Naive thymus-derived CD4-positive, alpha-beta T cell (primary cell): ENCODE measurements at regions not wholly inside any gene's neighbourhood (a gene's known extent, or its start where the extent isn't known, plus 50 kb on each side); places are given as distances from the start of the nearest gene placed in this dataset.

Source experiments
- ATAC-seq: fragments of 150-1000 bp; cut with Tn5 transposase; 2 replicates; pipeline ENCODE4 v1.10.0; 2021; ENCODE audit warnings: mild to moderate bottlenecking, moderate library complexity
- CTCF ChIA-PET: fragments of 350-600 bp; sonication (Branson Sonifier 250); formaldehyde crosslinking; loops from one replicate; lab custom pipeline; 2021; ENCODE audit warnings: antibody characterized with exemption; lab: Charles Lee
- POLR2A ChIA-PET: fragments of 350-600 bp; sonication (Branson Sonifier 250); formaldehyde crosslinking; loops from one replicate; lab custom pipeline; 2021; ENCODE audit warnings: antibody characterized with exemption, inconsistent platforms; lab: Charles Lee
- DNase-seq, 9 donors: peaks; one replicate each; pipeline versions ENCODE4 v3.0.0 to v3.0.0-alpha.2; 2020 to 2022; ENCODE audit warnings: mixed read lengths in 1 of 9
- H3K27ac ChIP-seq: one replicate; pipeline ENCODE4 v1.7.0; 2013; ENCODE audit warnings: mild to moderate bottlenecking, low read depth, low read length, moderate library complexity
- H3K27me3 ChIP-seq, 2 donors: one replicate each; pipeline ENCODE4 v1.7.0; 2013; ENCODE audit warnings: low read length in 2 of 2, mild to moderate bottlenecking in 2 of 2, moderate library complexity in 2 of 2; ENCODE audit not compliant: control insufficient read depth in 2 of 2, insufficient read depth in 2 of 2
- H3K36me3 ChIP-seq, 3 experiments: 1 replicate in 2 of 3; 2 replicates in 1 of 3; pipeline ENCODE4 v1.7.0; 2013; ENCODE audit warnings: low read length in 3 of 3, mild to moderate bottlenecking in 3 of 3, moderate library complexity in 1 of 3; ENCODE audit not compliant: insufficient read depth in 3 of 3, control insufficient read depth in 2 of 3
- H3K4me1 ChIP-seq, 2 donors: one replicate each; pipeline ENCODE4 v1.7.0; 2013; ENCODE audit warnings: low read length in 2 of 2, mild to moderate bottlenecking in 2 of 2, moderate library complexity in 1 of 2; ENCODE audit not compliant: control insufficient read depth in 2 of 2, insufficient read depth in 2 of 2
- H3K4me3 ChIP-seq: 2 replicates; pipeline ENCODE4 v1.7.0; 2013; ENCODE audit warnings: mild to moderate bottlenecking, low read length
- H3K9me3 ChIP-seq, 3 experiments: 1 replicate in 2 of 3; 2 replicates in 1 of 3; pipeline ENCODE4 v1.7.0; 2013; ENCODE audit warnings: low read length in 3 of 3; ENCODE audit not compliant: control insufficient read depth in 2 of 3
- H3K27ac Mint-ChIP-seq, 9 donors: one replicate each; pipeline ENCODE4 v1.8.0; 2020 to 2022; ENCODE audit warnings: mixed read lengths in 9 of 9, mild to moderate bottlenecking in 8 of 9, moderate library complexity in 5 of 9, inconsistent platforms in 2 of 9
- H3K27me3 Mint-ChIP-seq, 5 donors: one replicate each; pipeline ENCODE4 v1.8.0; 2021 to 2022; ENCODE audit warnings: mixed read lengths in 5 of 5, mild to moderate bottlenecking in 1 of 5
- H3K36me3 Mint-ChIP-seq, 5 donors: one replicate each; pipeline ENCODE4 v1.8.0; 2020 to 2022; ENCODE audit warnings: mixed read lengths in 5 of 5, mild to moderate bottlenecking in 3 of 5, inconsistent platforms in 1 of 5
- H3K4me1 Mint-ChIP-seq, 7 donors: one replicate each; pipeline ENCODE4 v1.8.0; 2020 to 2022; ENCODE audit warnings: mixed read lengths in 7 of 7, mild to moderate bottlenecking in 3 of 7, inconsistent platforms in 1 of 7
- H3K4me3 Mint-ChIP-seq, 10 donors: one replicate each; pipeline ENCODE4 v1.8.0; 2020 to 2022; ENCODE audit warnings: mild to moderate bottlenecking in 10 of 10, mixed read lengths in 10 of 10, moderate library complexity in 6 of 10, inconsistent platforms in 2 of 10
- H3K9me3 Mint-ChIP-seq, 11 donors: one replicate each; pipeline ENCODE4 v1.8.0; 2020 to 2022; ENCODE audit warnings: mixed read lengths in 11 of 11, mild to moderate bottlenecking in 4 of 11, inconsistent platforms in 1 of 11, moderate library complexity in 1 of 11
- intact Hi-C, 2 donors: fragments of 100-400 bp; cut with micrococcal nuclease; formaldehyde crosslinking; loops; one replicate each; pipeline ENCODE4 v1.15.1; 2023

DNA sequence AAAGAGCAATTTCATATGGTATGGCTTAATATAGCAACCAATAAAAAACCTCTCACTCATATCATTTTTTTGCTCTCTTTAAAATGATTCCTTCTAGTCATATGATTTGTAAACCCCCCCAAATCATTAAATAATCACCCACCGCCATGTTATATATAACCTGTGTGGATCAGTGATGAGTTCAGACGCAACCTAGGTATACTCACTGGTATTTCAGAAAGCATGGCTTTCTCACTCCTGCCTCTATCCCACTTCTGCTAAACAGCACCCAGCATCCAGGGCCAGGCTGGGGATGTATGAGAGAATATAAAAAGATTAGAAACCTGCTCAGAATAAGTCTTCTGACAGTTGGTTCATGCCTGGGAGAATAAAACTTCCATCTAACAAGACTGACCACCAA lies 172.3 kb upstream of the PRICKLE2 start:
- Histone ChIP-seq H3K4me1 (no peaks in the 10 kb centered on the region), H3K36me3 (no peaks in the 10 kb centered on the region), H3K27me3 (no peaks in the 10 kb centered on the region), H3K9me3 (no peaks in the 10 kb centered on the region), H3K4me3 (no peak overlapping the region), H3K27ac (no peak overlapping the region)
- ChIA-PET POLR2A (no interaction called here), CTCF (no interaction called here)
- no peaks in the 10 kb centered on the region for H3K36me3 Mint-ChIP-seq
- no peaks in the 10 kb centered on the region for H3K9me3 Mint-ChIP-seq
- H3K4me3 Mint-ChIP-seq: no peak overlapping the region
- intact Hi-C loops: no loop called here
- peak overlapping the region in 1 of 9 donors; percentile 40 for H3K27ac Mint-ChIP-seq
- H3K4me1 Mint-ChIP-seq: peaks cover 0 to 2% (median 0%) of the 10 kb centered on the region in 7 donors
- H3K27me3 Mint-ChIP-seq: peaks cover 0 to 5% (median 0%) of the 10 kb centered on the region in 5 donors
- ATAC-seq (no peak), DNase-seq (no peak)

DNA sequence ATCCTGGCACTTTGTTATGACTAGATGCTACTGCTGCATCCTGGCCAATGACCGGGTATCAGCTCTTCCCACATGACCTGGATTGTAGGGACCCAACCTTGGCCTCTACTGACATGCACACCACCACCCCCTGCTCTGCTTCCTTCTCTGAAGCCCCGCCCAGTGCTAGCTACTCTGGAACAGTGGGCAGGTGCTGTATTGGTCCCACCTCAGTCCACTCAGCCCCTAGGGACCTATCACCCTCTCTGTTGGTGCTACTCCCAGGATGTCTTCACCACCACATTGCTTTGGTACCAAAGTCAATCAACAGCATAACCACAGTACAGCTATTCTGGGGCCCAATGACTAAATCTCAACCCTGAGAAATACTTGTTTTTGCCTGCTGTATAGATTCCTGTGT lies 170.2 kb upstream of the PRICKLE2 start:
- ATAC-seq: no peak
- peaks cover 0 to 2% (median 0%) of the 10 kb centered on the region in 7 donors for H3K4me1 Mint-ChIP-seq
- ChIA-PET POLR2A (no interaction called here), CTCF (no interaction called here)
- peaks cover 0 to 14% (median 0%) of the 10 kb centered on the region in 5 donors for H3K27me3 Mint-ChIP-seq
- H3K9me3 Mint-ChIP-seq: no peaks in the 10 kb centered on the region
- H3K36me3 ChIP-seq: no peaks in the 10 kb centered on the region
- no peak overlapping the region for H3K27ac Mint-ChIP-seq
- no peaks in the 10 kb centered on the region for H3K9me3 ChIP-seq
- no peak overlapping the region for H3K4me3 ChIP-seq
- no peaks in the 10 kb centered on the region for H3K36me3 Mint-ChIP-seq
- DNase-seq: no peak
- no peaks in the 10 kb centered on the region for H3K27me3 ChIP-seq
- no peak overlapping the region for H3K27ac ChIP-seq
- no peak overlapping the region for H3K4me3 Mint-ChIP-seq
- intact Hi-C loops: no loop called here
- H3K4me1 ChIP-seq: no peaks in the 10 kb centered on the region

DNA sequence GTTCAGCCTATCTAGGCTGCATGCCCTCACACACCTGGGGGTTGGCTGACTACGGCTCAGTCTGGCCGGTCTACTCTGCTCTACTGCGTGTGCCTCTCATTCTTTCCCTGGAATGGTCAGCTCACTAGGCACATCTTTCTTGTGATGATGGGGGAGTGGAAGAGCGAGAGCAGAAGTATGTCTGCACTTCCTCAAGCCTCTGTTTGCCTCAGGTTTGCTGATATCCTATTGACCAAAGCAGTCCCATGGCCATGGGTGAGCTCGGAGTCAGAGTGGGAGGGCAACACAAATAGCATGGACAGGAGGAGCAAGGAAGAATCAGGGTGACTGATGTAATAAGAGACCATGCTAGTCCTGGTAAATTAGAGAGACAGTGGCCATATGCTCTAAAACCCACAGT lies 167.9 kb upstream of the PRICKLE2 start:
- ChIA-PET CTCF (no interaction called here), POLR2A (no interaction called here)
- Mint-ChIP-seq H3K27me3 (peaks cover 0 to 16% (median 0%) of the 10 kb centered on the region in 5 donors), H3K36me3 (no peaks in the 10 kb centered on the region), H3K4me1 (peaks cover 0 to 2% (median 0%) of the 10 kb centered on the region in 7 donors), H3K9me3 (no peaks in the 10 kb centered on the region), H3K27ac (no peak overlapping the region), H3K4me3 (no peak overlapping the region)
- H3K9me3 ChIP-seq: no peaks in the 10 kb centered on the region
- H3K4me3 ChIP-seq: no peak overlapping the region
- H3K36me3 ChIP-seq: no peaks in the 10 kb centered on the region
- H3K27ac ChIP-seq: no peak overlapping the region
- ATAC-seq: no peak
- no peaks in the 10 kb centered on the region for H3K4me1 ChIP-seq
- no peaks in the 10 kb centered on the region for H3K27me3 ChIP-seq
- DNase-seq: no peak
- intact Hi-C loops: no loop called here

DNA sequence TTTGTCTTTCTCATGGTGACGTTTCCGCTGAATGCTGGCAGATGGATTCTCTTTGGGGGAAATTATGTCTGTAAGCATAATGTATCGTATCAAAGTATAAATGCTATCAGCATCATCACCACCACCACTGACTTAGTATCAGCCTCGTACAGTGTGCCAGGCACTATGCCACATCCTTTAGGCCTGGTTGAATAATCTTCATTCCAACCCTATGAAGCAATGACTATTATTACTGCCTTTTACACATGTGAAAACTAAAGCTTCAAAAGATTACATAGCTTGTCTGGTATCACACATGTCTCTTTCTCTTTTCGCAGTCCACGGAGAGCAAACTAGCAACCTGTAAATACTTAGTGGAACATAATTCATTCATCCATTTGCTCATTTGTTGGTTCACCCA lies 166.7 kb upstream of the PRICKLE2 start:
- H3K4me1 ChIP-seq: no peaks in the 10 kb centered on the region
- no peak overlapping the region for H3K4me3 Mint-ChIP-seq
- H3K9me3 Mint-ChIP-seq: no peaks in the 10 kb centered on the region
- peaks cover 0 to 2% (median 0%) of the 10 kb centered on the region in 7 donors for H3K4me1 Mint-ChIP-seq
- H3K36me3 ChIP-seq: no peaks in the 10 kb centered on the region
- no peaks in the 10 kb centered on the region for H3K36me3 Mint-ChIP-seq
- CTCF ChIA-PET: no interaction called here
- no peaks in the 10 kb centered on the region for H3K9me3 ChIP-seq
- no peak for DNase-seq
- no peak overlapping the region for H3K27ac Mint-ChIP-seq
- H3K27me3 Mint-ChIP-seq: peaks cover 0 to 16% (median 5%) of the 10 kb centered on the region in 5 donors
- H3K27ac ChIP-seq: no peak overlapping the region
- no peaks in the 10 kb centered on the region for H3K27me3 ChIP-seq
- POLR2A ChIA-PET: no interaction called here
- intact Hi-C loops: no loop called here
- H3K4me3 ChIP-seq: no peak overlapping the region
- no peak for ATAC-seq

DNA sequence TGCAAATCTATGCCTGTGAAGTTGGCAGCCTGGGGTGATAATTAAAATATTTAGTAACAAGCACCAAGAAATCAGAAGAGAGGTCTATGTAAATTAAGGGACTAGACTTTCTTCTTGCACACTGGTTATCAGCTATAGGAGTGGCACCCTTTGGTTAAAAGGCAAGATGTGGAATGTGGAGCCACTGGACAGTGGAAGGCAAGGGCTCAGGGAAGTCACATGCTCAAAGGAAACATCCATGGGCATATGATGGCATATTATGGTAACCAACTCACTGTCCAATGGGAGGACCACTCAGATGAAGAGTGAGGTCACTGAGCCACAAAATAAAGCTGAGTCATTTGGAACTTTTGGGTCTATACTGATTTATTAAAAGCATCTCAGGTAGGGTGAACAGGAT lies 165.6 kb upstream of the PRICKLE2 start:
- H3K27ac ChIP-seq: no peak overlapping the region
- DNase-seq (no peak), ATAC-seq (no peak)
- H3K4me1 ChIP-seq: no peaks in the 10 kb centered on the region
- Mint-ChIP-seq H3K36me3 (no peaks in the 10 kb centered on the region), H3K4me1 (peaks cover 0 to 2% (median 0%) of the 10 kb centered on the region in 7 donors), H3K27me3 (peaks cover 0 to 16% (median 9%) of the 10 kb centered on the region in 5 donors), H3K27ac (no peak overlapping the region), H3K9me3 (no peaks in the 10 kb centered on the region), H3K4me3 (no peak overlapping the region)
- no peaks in the 10 kb centered on the region for H3K27me3 ChIP-seq
- CTCF ChIA-PET: no interaction called here
- H3K36me3 ChIP-seq: no peaks in the 10 kb centered on the region
- intact Hi-C loops: no loop called here
- no peak overlapping the region for H3K4me3 ChIP-seq
- no peaks in the 10 kb centered on the region for H3K9me3 ChIP-seq
- POLR2A ChIA-PET: interaction anchor here (0.6 kb wide), 1 partner anchor 372 kb away, joined by 3 read pairs; no protein-coding TSS in a partner anchor

- ChIA-PET POLR2A (no interaction called here), CTCF (no interaction called here)
- Mint-ChIP-seq H3K9me3 (no peaks in the 10 kb centered on the region), H3K36me3 (no peaks in the 10 kb centered on the region), H3K4me3 (no peak overlapping the region), H3K4me1 (no peaks in the 10 kb centered on the region), H3K27ac (no peak overlapping the region), H3K27me3 (peaks cover 0 to 13% (median 9%) of the 10 kb centered on the region in 5 donors)
- Histone ChIP-seq H3K27me3 (no peaks in the 10 kb centered on the region), H3K27ac (no peak overlapping the region), H3K9me3 (no peaks in the 10 kb centered on the region), H3K4me1 (no peaks in the 10 kb centered on the region), H3K36me3 (no peaks in the 10 kb centered on the region), H3K4me3 (no peak overlapping the region)
- no peak for DNase-seq
- intact Hi-C loops: no loop called here
- ATAC-seq: no peak
Measured at GRCh38 chr3:64388886-64389285, 163.6 kb upstream of the PRICKLE2 start.

DNA sequence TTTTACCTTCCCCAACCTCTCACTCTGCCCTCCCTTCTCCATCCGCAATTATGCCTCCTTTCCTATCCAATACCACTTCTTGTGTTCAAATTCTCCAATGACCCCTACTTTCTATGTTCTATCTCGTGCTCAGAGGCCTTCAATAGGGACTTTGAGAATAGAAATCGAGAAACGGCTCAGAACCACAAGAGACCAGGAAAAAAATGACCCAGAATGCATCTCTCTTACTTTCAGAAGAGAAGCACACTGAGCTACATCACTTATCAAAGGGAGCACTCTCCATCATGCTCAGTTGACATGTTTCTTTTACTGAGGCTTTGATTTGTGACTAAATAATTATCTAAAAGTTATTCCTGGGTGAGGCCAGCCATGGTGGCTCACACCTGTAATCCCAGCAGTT lies 162.4 kb upstream of the PRICKLE2 start:
- H3K4me3 Mint-ChIP-seq: no peak overlapping the region

More for the DNA sequence above, 162.4 kb upstream of the PRICKLE2 start:
- H3K27ac Mint-ChIP-seq: no peak overlapping the region
- ATAC-seq (no peak), DNase-seq (no peak)
- POLR2A ChIA-PET: no interaction called here
- H3K4me1 Mint-ChIP-seq: no peaks in the 10 kb centered on the region
- no peaks in the 10 kb centered on the region for H3K9me3 Mint-ChIP-seq
- peaks cover 0 to 13% (median 9%) of the 10 kb centered on the region in 5 donors for H3K27me3 Mint-ChIP-seq
- H3K4me1 ChIP-seq: no peaks in the 10 kb centered on the region
- no peaks in the 10 kb centered on the region for H3K36me3 Mint-ChIP-seq
- H3K9me3 ChIP-seq: no peaks in the 10 kb centered on the region
- intact Hi-C loops: no loop called here
- H3K36me3 ChIP-seq: no peaks in the 10 kb centered on the region
- CTCF ChIA-PET: no interaction called here
- H3K4me3 ChIP-seq: no peak overlapping the region
- H3K27me3 ChIP-seq: no peaks in the 10 kb centered on the region
- H3K27ac ChIP-seq: no peak overlapping the region
